ENCODE measurements at regions not wholly inside any gene's neighbourhood (a gene's known extent, or its start where the extent isn't known, plus 50 kb on each side); places are given as distances from the start of the nearest gene placed in this dataset.
"Not testable (repeated sequence)": the region's sequence is repeated elsewhere in the genome, so short reads cannot be mapped to it uniquely, and the experiment has no call there.

DNA sequence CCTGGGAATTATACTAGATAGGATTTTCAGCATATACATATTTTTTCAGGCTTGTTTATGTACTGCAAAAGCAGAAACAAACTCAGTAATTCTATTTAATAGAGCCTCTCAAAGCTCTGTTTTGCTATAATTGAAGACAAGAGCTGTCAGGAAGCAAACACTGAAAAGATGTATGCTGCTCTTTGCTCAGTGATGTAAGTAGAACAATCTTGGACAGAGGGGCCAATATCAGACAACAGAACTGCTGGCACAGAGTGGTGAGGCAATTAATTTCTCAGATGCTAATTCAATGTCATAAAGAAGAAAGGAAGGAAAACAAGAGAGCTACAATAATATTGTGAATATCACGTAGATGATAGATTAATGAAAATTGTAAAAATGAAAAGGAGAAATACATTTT, 663.3 kb upstream of the ADGRB3 start:
- no peak for DNase-seq (ENCODE audit: low spot score)
- in situ Hi-C loops (cut with HindIII; ENCODE audit: low sequenced_read_pairs): no loop called here

DNA sequence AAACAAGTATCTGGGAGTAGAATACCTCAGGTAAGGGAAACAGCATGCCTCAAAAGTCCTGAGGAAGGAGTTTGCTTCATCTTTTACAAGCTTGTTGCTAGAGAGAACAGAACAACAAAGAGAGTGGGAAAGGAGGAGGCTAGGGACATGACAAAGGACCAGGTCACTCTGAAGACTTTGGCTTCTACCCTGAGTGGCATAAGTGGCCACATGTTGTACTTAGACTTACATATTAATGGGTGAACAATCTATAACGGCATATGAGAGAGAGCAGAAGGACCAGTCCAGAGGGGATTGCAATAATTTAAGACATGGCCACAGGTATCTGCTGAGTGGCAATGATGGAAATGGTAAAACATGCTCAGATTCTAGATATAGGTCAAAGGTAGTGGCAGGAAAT, 668.3 kb upstream of the ADGRB3 start:
- in situ Hi-C loops (cut with HindIII; ENCODE audit: low sequenced_read_pairs): no loop called here
- DNase-seq (ENCODE audit: low spot score): no peak

DNA sequence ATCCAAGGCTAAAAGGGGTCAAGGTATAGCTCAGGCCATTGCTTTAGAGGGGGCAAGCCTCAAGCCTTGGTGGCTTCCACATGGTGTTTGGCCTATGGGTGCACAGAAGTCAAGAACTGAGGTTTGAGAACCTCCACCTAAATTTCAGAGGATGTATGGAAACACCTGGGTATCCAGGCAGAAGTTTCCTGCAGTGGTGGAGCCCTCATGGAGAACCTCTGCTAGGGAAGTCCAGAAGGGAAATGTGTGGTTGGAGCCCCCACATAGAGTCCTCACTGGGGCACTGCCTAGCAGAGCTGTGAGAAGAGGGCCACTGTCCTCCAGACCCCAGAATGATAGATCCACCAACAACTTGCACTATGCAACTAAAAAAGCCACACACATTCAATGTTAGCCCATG, 678.7 kb upstream of the ADGRB3 start:
- DNase-seq (ENCODE audit: low spot score): no peak
- in situ Hi-C loops (cut with HindIII; ENCODE audit: low sequenced_read_pairs): no loop called here

DNA sequence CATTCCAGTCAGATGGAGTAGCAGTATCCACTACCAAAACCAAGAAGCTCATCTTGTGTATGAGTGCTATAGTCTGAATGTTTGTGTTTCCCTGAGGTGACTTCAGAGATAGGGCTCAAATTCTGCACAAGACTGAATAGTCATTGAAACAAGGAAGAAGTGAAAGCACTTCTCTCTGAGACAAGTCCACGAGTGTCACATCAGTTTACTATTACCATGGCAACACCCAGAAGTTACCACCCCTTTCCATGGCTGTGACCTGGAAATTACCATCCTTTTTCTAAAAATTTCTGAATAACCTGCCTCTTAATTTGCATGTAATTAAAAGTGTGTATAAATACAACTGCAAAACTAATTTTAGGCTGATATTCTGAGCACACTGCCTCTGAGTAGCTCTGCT, 682.1 kb upstream of the ADGRB3 start:
- in situ Hi-C loops (cut with HindIII; ENCODE audit: low sequenced_read_pairs): no loop called here
- DNase-seq (ENCODE audit: low spot score): no peak

DNA sequence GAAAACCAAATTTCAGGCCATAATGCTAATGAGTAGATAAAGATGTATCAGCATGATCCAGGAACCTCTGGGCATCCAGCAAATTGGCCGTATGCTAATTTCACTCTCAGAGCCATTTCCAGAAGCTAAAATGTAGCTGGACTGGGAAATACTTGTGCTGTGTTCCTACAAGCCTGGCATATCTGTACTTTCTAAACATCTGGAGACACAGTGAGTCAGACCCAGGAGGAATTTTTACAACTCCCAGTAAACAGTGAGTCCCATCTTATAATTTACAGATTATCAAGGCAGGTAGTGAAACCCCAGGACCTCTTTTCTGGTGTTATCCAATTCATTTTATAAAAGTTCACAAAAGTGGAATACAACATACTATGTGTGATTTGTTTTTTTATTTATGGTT, 683.0 kb upstream of the ADGRB3 start:
- in situ Hi-C loops (cut with HindIII; ENCODE audit: low sequenced_read_pairs): no loop called here
- DNase-seq (ENCODE audit: low spot score): no peak

DNA sequence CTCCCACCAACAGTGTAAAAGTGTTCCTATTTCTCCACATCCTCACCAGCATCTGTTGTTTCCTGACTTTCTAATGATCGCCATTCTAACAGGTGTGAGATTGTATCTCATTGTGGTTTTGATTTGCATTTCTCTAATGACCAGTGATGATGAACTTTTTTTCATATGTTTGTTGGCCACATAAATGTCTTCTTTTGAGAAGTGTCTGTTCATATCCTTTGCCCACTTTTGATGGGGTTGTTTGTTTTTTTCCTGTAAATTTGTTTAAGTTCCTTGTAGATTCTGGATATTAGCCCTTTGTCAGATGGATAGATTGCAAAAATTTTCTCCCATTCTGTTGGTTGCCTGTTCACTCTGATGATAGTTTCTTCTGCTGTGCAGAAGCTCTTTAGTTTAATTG, 687.3 kb upstream of the ADGRB3 start:
- in situ Hi-C loops (cut with HindIII; ENCODE audit: low sequenced_read_pairs); DNase-seq (ENCODE audit: low spot score): not testable (repeated sequence)

DNA sequence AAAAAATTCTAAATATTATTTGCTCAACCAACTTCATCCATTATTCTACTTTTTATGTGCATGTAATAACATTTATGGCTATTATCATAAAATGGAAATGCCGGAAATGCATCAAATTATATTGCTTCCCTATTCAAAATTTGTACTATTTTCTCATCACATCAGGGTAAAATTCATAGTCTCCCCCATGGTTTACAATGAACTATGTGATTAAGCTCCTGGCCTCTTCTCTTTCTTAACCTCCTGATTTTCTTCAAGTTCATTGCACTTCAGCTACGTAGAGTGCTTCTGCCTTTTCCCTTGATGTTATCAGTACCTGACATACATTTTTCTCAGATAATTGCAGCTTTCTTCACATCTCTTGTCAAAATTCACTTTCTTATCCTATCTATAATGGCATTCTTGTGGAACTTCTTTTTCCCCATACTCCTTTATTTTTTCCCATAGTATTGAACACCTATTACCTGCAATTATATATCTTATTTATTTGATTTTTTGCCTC, 699.1 kb upstream of the ADGRB3 start:
- no peak for DNase-seq (ENCODE audit: low spot score)
- in situ Hi-C loops (cut with HindIII; ENCODE audit: low sequenced_read_pairs): no loop called here

DNA sequence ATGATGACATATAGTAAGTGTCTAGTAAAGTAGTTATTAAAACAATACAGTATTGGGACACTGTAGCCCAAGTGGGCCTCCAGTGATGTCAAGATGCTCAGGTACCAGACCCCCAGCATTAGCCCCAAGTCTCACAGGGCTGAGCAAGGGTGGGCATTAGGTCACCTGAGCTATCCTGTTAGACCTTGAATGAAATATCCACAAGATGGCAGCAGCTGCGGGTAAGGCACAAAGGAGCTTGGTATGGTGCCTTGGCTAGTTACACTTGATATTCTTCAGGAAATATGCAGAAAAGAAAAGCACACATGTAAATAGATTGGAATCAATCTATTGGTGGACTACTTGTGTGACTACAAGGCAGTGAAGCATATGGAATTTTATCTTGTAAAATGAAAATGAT, 701.8 kb upstream of the ADGRB3 start:
- DNase-seq (ENCODE audit: low spot score): no peak
- in situ Hi-C loops (cut with HindIII; ENCODE audit: low sequenced_read_pairs): no loop called here

DNA sequence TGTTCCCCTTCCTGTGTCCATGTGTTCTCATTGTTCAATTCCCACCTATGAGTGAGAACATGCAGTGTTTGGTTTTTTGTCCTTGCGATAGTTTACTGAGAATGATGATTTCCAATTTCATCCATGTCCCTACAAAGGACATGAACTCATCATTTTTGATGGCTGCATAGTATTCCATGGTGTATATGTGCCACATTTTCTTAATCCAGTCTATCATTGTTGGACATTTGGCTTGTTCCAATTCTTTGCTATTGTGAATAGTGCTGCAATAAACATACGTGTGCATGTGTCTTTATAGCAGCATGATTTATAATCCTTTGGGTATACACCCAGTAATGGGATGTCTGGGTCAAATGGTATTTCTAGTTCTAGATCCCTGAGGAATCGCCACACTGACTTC, 712.5 kb upstream of the ADGRB3 start:
- in situ Hi-C loops (cut with HindIII; ENCODE audit: low sequenced_read_pairs); DNase-seq (ENCODE audit: low spot score): not testable (repeated sequence)

DNA sequence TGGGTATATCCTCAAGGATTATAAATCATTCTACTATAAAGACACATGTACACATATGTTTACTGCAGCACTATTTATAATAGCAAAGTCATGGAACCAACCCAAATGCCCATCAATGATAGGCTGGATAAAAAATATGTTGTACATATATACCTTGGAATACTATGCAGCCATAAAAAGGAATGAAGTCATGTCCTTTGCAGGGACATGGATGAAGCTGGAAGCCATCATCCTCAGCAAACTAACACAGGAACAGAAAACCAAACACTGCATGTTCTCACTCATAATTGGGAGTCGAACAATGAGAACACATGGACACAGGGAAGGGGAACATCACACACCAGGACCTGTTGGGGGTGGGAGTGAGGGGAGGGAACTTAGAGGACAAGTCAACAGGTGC, 715.0 kb upstream of the ADGRB3 start:
- in situ Hi-C loops (cut with HindIII; ENCODE audit: low sequenced_read_pairs); DNase-seq (ENCODE audit: low spot score): not testable (repeated sequence)

DNA sequence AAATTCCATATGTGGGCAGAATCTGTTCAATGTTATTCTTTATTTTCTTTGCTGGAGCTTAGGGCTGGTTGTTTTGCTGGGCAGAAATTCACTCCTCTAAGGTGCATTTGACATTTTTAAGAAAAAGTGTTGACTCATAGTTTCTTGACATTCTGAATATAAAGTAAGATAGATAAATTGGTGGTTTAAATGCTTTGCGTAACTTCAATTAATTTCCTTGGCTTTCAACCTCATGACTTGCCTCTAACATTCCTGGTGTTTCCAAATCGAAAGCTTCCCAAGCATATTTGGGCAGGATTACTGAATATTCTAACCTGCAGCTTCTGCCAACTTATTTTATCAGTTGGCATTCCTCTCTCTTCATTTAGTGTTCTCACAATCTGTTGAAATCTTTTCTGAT, 718.7 kb upstream of the ADGRB3 start:
- no peak for DNase-seq (ENCODE audit: low spot score)
- in situ Hi-C loops (cut with HindIII; ENCODE audit: low sequenced_read_pairs): no loop called here

DNA sequence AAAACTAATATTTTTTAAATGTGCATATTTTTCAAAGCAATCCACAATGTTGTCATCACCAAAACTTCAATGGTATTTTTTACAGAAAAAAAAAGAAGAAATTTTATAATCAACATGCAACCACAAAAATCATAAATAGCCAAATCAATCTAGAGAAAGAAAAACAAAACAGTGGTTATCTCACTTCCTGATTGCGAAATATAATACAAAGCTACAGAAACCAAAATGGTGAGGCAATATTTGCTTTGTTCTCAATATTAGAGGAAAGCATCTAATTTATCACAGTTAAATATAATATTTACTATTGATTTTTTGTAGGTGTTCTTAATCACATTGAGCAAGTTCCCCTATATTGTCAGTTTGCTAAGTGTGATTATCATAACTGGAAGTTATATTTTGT, 720.7 kb upstream of the ADGRB3 start:
- DNase-seq (ENCODE audit: low spot score): no peak
- in situ Hi-C loops (cut with HindIII; ENCODE audit: low sequenced_read_pairs): no loop called here

DNA sequence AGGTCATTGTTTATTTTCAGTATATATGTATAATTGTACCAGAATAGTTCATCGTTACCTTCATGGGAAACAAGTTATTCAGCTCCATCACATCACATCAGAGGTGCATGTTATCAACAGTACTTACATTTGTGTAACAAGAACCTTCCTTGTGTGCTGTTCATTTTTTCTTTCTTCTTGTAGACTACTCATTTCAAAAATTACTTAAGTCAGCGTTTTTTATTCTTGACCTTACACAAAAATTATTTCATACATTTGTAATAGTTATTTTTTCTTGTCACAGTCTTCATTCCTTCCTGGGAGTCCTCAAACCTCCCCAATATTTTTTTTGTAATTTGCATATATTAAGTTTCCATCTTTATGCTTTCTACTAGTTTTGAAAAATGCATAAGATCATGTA, 725.7 kb upstream of the ADGRB3 start:
- DNase-seq (ENCODE audit: low spot score): no peak
- in situ Hi-C loops (cut with HindIII; ENCODE audit: low sequenced_read_pairs): no loop called here

DNA sequence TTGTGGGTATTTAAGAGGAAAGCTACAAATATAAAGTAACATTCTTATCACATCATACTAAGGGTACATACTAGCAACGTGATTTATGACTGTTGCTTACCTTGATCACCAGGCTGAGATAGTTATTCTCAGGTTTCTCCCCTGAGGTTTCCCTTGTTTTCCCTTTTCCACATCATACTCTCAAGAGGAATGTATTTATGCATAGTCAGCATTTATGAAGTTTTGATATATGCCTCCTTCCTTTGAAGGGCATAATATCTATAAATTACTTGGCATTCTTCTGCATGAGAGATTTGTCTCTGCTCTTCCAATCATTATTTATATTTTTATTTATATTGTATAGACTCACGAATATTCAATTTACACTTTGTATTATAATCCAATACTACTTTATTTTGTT, 726.7 kb upstream of the ADGRB3 start:
- in situ Hi-C loops (cut with HindIII; ENCODE audit: low sequenced_read_pairs): no loop called here
- no peak for DNase-seq (ENCODE audit: low spot score)

DNA sequence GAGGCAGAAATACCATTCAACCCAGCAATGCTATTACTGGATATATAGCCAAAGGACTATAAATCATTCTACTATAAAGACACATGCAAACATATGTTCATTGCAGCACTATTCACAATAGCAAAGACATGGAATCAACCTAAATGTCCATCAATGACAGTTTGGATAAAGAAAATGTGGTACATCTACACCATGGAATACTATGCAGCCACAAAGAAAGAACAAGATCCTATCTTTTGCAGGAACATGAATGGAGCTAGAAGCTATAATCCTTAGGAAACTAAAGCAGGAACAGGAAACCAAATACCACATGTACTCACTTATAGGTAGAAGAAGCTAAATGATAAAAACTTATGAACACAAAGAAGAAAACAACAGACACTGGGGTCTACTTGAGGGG, 730.3 kb upstream of the ADGRB3 start:
- DNase-seq (ENCODE audit: low spot score); in situ Hi-C loops (cut with HindIII; ENCODE audit: low sequenced_read_pairs): not testable (repeated sequence)

DNA sequence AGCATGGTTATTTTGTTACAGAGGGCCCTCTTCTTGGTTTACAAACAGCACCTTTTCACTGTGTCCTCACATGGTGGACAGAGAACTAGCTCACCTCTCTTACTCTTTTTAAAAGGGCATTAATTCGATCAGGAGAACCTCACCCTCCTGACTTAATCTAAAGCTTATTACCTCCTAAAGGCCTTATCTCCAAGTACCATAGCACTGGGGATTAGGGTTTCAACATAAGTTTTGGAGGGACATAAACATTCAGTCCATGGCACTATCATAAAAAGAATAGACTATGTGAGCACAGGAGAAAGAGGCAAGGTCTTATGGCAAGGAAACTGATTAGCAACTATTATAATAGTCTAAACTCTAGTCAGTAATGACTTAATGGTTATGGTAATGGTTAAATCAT, 736.2 kb upstream of the ADGRB3 start:
- DNase-seq (ENCODE audit: low spot score): no peak
- in situ Hi-C loops (cut with HindIII; ENCODE audit: low sequenced_read_pairs): no loop called here

DNA sequence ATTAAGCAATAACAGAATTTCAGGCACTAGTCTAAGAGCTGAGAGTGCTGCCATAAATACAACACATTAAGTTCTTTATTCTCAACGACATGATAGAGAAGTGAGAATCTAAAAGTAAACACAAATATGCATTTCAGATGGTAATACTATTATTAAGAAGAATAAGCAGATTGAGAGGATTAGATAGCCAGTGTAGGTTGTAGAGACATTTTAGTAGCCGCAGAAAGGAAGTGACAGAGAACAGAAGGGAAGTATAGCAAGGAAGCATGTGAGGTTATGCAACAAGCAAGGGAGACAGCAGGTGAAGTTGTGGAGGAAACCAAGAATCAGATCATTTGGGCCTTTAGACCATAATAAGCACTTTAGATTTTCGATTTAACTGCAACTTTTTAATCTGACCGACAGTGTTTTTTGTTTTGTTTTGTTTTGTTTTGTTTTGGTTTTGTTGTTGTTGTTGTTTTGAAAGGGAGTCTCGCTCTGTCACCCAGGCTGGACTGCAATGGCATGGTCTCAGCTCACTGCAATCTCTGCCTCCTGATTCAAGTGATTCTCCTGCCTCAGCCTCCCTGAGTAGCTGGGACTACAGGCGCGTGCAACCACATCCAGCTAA, 737.0 kb upstream of the ADGRB3 start:
- DNase-seq (ENCODE audit: low spot score): no peak
- in situ Hi-C loops (cut with HindIII; ENCODE audit: low sequenced_read_pairs): no loop called here

DNA sequence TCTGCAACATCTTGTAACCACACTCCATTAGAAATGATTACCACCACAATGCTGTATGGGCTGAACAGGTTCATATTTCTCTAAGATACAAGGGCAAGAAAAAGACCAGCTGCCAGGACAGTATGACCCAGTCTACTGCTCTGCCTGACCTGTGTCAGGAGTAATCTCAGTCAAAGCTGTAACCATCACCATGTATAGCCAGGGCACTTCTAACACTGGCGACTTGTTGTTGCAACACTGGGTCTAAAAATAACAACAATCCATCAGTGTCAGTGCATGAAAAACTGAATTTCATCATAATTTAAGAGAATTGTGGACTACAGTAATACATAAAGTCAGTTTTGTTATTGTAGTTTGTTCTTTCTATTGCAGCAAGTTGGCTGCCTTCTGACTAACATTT, 738.6 kb upstream of the ADGRB3 start:
- in situ Hi-C loops (cut with HindIII; ENCODE audit: low sequenced_read_pairs): no loop called here

DNA sequence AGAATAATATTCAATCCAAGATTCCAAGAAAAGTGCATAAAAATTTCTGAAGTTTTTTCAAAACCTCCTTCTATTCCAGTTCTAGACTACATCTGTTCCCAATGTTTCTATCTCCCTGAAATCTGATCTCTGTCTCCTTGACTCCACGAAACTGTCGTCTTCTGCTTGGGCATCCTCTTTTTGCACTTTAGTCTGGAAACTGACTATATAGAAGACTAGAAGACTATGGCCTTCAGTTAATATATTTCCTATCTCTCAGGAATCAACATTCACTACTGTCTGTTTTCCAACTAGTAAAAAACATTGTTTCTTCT, 745.4 kb upstream of the ADGRB3 start:
- no peak for DNase-seq (ENCODE audit: low spot score)
- in situ Hi-C loops (cut with HindIII; ENCODE audit: low sequenced_read_pairs): no loop called here

More for the DNA sequence above, 738.6 kb upstream of the ADGRB3 start:
- DNase-seq (ENCODE audit: low spot score): no peak

DNA sequence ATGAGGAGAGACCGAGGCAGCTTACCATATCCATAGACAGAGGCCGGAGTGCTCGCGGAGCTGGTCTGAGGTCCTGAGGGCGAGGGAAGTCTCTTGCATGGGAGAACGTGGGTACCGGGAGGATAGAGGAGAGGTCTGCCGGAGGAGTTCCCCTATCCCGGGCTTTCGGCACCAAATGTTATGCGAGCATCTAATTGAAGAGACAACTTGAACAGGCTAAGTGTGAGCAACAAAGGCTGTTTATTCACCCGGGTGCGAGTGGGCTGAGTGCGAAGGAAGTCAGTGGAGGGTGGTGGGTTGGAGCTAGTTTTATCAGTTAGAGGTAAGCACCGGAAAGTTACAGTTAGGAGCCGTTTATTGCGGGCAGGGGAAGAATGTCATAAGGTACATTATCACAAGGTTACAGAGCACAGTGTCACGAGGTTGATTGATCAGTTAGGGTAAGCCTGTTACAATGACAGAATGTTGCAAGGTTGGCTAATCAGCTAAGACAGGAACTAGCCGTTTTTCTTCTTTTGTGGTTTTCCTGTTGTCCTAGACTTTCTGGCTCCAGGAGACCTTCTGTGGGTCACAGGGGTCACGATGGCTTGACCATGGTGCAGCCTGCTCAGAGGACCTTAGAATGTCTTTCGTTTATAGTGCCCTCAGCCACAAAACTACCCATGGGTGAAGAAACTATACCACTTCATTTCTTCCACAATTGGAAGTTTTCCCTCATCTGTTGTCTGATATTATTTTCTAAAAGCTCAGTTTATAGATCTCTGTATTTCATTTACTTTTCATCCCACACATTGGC, 746.0 kb upstream of the ADGRB3 start:
- in situ Hi-C loops (cut with HindIII; ENCODE audit: low sequenced_read_pairs): no loop called here
- DNase-seq (ENCODE audit: low spot score): no peak

DNA sequence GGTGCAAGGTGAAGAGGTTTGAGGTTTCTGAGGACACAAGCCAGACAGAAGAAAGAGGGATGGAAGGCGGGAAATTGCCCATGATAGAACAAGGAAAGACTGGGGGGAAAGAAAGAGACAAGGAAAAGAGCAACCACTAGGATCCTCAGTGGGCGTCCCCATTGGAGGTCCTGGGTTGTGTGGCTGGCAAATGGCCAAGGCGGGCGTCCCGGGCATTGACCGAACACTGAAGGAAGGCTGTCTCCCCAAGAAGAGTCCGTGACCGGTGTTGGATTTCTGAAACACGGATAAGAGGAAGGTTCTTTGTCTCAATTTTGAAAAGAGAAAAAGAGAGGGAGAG, 746.6 kb upstream of the ADGRB3 start:
- in situ Hi-C loops (cut with HindIII; ENCODE audit: low sequenced_read_pairs): no loop called here
- DNase-seq (ENCODE audit: low spot score): no peak

All from G401 (cell line).